GM12873 (cell line): ENCODE measurements at regions not wholly inside any gene's neighbourhood (a gene's known extent, or its start where the extent isn't known, plus 50 kb on each side); places are given as distances from the start of the nearest gene placed in this dataset.

Experiments
- CTCF ChIP-seq: IDR thresholded peaks from 2 replicates; pipeline ENCODE4 v1.5.1; 2012; ENCODE audit warnings: low read depth, mild to moderate bottlenecking, moderate library complexity, low read length, control low read depth; ENCODE audit not compliant: insufficient read depth; ENCODE audit errors: missing control alignments

- no peak for TF ChIP-seq CTCF
Observed at GRCh38 chr2:183284606-183285005, 160.4 kb downstream of the NUP35 start.

- no peak for TF ChIP-seq CTCF
Observed at GRCh38 chr2:183291436-183291835, 167.2 kb downstream of the NUP35 start.

GRCh38 chr2:183292028-183292427, 167.8 kb downstream of the NUP35 start:
- no peak for TF ChIP-seq CTCF

- no peak for TF ChIP-seq CTCF
Observed at GRCh38 chr2:183339311-183339710, 215.1 kb downstream of the NUP35 start.

GRCh38 chr2:183341057-183341456, 216.8 kb downstream of the NUP35 start:
- no peak for TF ChIP-seq CTCF

GRCh38 chr2:183347969-183348368, 223.7 kb downstream of the NUP35 start:
- no peak for TF ChIP-seq CTCF

- TF ChIP-seq CTCF, result peak; percentile 11
Observed at GRCh38 chr2:183348492-183348891, 224.2 kb downstream of the NUP35 start.
